AG08396 (cell line): ENCODE measurements at regions not wholly inside any gene's neighbourhood (a gene's known extent, or its start where the extent isn't known, plus 50 kb on each side); places are given as distances from the start of the nearest gene placed in this dataset.

Experiments used
- DNase-seq: peaks from one replicate; pipeline ENCODE4 v3.0.0; 2012; ENCODE audit warnings: low spot score, mixed read lengths

- DNase-seq, result no peak
Observed at GRCh38 chr4:4772534-4772933, 86.9 kb upstream of the MSX1 start.

DNA sequence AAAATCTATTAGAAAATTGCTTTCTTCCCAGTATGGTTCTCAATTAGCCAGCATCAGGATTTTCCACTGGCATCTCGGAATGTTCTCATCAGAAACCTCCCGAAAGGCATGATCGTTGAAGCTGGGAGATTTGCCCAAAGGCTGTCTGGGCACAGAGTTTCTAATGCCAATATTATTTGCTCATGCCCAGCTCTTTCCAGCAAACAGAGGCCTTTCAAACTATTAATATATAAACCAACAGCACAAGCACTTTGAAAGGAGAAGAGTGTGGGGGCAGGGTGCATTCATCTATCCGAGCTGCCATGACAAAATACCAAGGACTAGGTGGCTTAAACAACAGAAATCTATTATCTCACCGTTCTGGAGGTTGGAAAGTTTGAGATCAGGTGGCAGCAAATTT lies 88.3 kb upstream of the MSX1 start:
- DNase-seq, result no peak

DNA sequence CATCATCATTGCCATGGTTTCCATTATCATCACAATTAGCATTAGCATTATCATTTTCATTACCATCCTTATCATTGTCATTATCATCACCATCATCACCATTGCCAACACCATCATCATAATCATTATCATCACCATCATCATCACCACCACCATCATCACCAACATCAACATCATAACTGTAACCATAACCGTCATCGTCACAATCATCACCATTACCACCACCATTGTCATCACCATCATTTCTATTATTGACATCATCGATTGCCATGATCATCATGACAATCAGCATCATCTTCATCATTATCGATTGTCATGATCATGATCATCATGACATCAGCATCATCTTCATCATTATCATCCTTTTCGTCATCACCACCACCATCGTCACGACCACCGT lies 88.9 kb upstream of the MSX1 start:
- DNase-seq, result no peak

DNA sequence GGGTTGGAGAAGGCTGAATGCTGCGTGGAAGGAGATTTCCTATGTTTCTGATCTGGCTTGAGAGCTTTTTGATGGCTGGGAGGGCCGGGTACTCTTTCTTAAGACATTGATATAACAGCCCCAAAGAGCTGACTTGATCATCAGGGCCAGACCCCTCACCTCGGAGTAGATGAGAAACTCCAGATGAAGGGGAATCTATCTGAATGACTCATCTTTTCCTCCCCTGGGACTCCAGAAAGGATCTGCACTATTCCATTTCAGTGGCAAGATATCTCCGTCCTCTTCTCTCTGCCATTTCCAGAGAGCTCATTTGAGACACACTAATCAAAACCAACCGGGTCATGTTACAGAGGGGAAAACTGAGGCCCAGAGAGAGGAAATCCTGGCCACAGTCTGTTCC lies 92.9 kb upstream of the MSX1 start:
- DNase-seq, result no peak

- DNase-seq, result no peak
Observed at GRCh38 chr4:4765811-4766210, 93.7 kb upstream of the MSX1 start.

GRCh38 chr4:4764558-4764905 lies 94.9 kb upstream of the MSX1 start:
- DNase-seq, result no peak

DNA sequence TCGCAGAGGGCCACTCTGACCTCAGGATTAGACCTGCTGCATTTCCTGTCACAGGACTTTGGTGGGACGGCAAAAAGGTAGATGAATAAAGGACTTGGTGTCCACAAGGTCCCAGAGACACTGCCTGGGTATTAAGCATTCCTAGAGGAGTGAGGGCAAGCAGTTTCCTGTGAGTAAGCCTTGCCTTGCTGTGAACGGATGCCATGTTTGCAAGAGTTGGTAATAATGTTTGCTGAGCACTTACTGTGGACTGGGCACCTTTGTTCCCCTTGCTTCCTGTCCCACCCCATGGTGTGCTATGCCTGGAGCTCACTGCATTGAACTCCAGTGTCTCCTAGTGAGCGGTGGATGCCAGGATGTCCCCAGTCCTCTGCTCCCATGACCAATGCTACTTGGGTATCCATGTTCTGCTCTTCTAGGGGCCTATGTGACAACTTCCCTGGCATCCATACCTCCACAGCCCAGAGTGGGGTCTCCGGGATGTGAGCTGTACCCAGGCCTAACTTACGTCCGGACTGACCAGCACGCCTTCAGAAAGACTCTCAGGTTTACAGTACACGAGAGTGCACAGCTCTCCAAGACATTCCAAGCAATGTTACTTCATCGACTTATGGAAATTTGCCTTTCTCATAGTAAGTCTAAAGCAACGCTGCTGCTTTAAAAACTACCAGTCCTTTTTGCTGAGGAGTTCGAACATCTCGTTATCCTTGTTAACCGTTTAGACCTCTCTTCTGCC lies 95.5 kb upstream of the MSX1 start:
- DNase-seq, result no peak

GRCh38 chr4:4762909-4763821 lies 96.3 kb upstream of the MSX1 start:
- no peak for DNase-seq

DNA sequence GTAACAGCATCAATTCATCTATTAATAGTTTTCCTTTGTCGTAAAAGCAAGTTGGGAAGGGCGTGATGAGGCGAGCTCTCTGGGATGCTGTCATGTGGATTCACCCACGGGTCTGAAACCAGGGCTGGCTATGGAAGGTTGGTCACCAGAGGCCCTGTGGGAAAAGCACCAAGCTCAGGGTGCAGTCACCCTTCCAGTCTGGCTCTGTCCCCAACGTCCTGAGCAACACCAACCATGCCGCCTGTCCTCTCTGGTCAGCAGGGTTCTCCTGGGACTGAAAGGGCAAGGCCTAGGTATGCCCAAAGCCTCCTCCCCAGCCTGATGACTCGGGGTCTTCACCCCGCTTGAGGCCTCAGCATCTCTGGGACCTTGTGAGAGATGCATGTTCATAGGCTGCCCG lies 97.2 kb upstream of the MSX1 start:
- no peak for DNase-seq

- no peak for DNase-seq
Observed at GRCh38 chr4:4761128-4761982, 98.1 kb upstream of the MSX1 start.

GRCh38 chr4:4759883-4760282 lies 99.6 kb upstream of the MSX1 start:
- DNase-seq, result no peak

DNA sequence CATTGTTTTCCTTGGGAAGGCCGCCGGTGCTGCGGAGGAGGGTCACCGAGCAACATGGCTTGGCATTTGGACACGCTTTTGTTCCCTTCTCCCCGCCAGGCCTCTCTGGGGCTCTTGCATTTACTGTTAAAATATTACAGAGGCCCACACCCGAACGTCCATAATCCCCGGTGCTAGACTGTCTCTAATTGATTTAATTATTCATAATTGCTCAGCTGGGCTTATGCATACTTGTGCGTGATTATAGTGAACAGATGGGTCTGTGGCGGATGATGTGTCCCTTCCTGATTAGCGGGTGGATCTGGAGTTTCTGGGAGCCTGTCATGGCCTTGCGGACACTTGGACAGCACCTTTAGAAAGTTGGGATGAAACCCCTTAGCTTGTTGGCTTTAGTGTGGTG lies 100.2 kb upstream of the MSX1 start:
- DNase-seq, result no peak

- no peak for DNase-seq
Observed at GRCh38 chr4:4758681-4759080, 100.8 kb upstream of the MSX1 start.

DNA sequence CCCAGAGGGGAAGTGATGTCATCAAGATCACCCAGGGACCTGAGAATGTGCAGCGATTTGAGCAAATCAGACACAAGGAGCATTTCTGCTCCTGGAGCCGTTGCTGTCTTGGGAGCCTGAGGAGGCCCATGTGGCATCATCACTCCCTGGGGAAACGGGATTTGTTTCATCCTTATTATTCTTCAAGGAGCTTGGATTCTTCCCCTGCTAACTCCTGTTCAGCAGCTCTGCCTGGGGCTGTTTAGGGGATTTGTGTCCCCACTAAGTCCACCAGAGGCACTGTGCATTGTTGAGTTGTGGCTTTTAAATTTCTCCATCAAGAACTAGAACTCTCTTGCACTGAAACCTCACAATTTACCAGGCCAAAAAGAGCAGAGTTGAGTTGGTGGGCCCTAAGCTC lies 104.2 kb upstream of the MSX1 start:
- no peak for DNase-seq

DNA sequence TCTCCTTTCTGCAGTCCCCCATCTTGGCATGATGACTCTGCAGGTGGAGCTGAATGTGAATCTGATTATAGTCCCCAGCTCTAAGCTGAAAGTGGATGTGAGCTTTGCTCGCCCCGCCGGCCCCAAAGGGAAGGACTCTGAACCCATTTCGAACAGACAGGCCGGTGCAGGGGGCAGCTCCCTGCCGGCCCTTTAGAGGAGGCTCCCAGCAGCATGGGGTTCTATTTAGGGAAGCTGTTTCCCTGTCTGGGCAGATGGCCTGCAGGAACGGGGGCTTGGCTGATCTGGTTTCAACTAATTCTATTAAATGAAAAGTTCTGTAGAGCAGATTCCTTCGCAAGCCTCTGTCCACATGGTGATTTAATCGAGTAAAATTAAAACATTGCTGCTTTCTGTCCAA lies 104.8 kb upstream of the MSX1 start:
- DNase-seq, result no peak

- DNase-seq, result no peak
Observed at GRCh38 chr4:4753643-4754042, 105.8 kb upstream of the MSX1 start.

GRCh38 chr4:4752576-4753401 lies 106.7 kb upstream of the MSX1 start:
- DNase-seq, result no peak

DNA sequence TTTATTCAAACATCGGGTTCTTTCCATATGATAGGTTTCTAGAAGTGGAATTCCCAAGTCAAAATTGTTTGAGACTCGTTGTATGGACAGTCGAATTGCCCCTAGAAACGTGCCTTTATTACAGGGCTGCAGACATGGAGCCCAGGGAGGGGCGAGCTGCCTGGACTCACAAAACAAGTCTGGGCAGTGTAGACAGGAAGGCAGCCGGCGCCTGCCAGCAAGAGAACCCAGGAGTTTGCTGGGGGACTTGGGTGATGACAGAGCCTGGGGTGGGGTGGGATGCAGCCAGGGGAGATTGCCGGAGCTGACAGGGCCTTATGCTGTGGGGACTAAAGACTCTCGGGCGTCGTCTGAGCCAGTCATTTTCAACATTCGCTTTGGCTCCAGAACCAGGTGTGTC lies 107.4 kb upstream of the MSX1 start:
- no peak for DNase-seq

GRCh38 chr4:4750187-4750586 lies 109.3 kb upstream of the MSX1 start:
- DNase-seq, result no peak

- DNase-seq, result no peak
Observed at GRCh38 chr4:4749137-4749536, 110.3 kb upstream of the MSX1 start.

DNA sequence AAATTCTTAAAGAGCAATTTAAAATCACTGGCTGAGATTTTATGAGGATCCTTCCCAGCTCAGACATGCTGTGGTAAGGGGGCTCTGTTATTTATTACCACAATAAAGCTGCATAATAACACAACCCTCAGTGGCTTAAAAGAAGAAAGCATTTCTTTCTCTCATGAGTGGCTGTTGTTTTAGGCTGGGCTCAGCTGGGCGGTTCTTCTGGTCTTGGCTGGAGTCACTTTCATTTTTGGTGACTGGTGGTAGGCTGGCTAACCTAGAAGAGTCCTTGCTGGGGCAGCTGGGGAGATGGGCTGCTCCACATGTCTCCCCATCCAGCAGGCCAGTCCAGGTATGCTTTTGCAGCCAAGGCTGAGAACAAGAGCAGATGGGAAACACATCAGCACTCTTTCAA lies 113.0 kb upstream of the MSX1 start:
- DNase-seq, result no peak

DNA sequence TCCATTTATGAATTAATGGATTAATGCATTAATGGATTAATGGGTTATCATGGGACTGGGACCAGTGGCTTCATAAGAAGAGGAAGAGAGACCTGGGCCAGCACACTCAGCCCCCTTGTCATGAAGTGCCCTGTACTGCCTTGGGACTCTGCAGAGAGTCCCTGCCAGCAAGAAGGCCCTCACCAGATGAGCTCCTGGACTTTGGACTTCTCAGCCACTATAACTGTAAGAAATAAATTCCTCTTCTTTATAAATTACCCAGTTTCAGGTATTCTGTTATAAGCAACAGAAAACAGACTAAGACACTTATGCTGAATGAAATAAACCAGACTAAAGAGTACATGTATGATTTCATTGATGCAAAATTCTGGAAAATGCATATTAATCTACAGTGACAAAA lies 119.4 kb upstream of the MSX1 start:
- DNase-seq, result no peak
